AG08396 (cell line): ENCODE measurements at regions not wholly inside any gene's neighbourhood (a gene's known extent, or its start where the extent isn't known, plus 50 kb on each side); places are given as distances from the start of the nearest gene placed in this dataset.
A peak's percentile ranks its signal among the peaks of the same experiment; 100 is the strongest.

Source experiments
- DNase-seq: peaks from one replicate; pipeline ENCODE4 v3.0.0; 2012; ENCODE audit warnings: low spot score, mixed read lengths

DNA sequence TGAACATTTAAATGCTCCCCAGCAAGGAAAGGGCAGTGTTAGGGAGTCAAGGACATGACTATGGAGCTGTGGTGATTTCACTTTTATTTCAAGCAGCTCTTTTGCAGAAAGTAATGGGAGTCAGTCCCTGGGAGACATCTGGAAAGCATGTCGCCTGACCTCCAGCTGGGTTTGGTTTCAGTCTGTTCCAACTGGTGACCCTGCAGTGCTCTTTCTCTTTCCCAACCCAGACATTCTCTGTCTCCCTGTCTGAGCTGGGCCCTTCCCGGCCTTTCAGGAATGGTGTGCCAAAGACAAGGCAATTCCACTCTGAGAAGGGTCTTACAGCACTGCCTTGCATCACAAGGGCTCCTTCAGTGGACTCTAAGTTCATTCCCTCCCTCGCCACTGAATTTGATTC, 323.2 kb downstream of the OSR1 start:
- peak; percentile 40 for DNase-seq

DNA sequence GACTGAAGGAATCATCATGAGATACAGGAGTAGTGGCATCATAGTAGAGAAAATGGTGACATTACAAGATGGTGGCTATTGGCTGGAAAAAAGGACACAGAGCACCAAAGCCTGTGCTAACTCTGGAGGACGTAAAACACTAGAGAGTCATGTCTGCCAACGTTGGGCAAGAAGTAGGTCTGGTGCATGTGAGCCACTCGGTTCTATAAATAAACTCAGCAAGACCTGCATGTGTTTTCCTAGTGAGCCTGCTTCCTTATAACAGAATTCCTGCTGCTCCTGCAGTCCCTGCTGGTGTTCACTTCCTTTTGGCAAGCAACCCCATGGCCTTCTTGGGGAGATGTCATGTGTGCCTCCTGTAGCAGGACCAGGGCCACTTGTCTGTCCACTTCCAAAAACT, 325.2 kb downstream of the OSR1 start:
- DNase-seq: no peak

GRCh38 chr2:19031642-19032041, 326.8 kb downstream of the OSR1 start:
- DNase-seq: no peak

GRCh38 chr2:19029655-19030054, 328.8 kb downstream of the OSR1 start:
- DNase-seq: no peak

DNA sequence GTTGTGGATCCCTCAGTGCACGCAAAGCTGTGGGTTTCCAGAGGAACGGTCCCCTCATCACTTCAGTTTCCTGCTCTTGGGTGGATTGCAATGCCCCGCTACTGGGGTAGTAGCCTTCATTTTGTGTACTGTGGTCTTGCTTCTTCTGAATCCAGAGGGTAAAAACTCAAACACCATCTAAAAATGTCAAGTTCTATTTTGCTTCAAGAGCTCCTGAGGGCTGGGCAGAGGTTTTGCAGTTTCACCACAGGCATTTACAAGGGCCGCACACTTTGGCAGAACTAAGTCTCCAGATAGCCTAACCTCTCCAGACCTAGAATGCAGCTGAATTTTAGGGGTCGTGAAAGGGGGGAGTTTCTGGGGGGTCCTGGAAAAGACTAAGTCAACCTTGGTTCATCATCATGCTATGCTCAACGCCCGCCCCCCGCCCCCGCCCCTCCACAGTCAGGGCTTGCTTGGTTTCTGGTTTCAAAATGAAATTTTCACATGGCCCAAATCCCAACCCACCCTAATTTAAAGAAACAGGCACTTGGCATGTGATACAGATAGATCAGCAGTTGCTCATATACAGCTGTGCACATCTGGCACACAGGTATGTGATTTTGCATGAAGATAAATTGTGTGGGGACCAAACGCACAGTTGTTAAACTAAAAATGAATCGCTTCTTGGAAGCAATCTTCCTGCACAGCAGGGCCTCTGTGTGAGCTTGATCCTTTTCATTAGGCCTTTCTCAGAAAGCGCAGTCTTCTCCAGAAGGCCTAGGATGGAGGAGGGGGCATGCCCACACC, 329.6 kb downstream of the OSR1 start:
- no peak for DNase-seq

GRCh38 chr2:19027626-19028025, 330.8 kb downstream of the OSR1 start:
- DNase-seq: no peak

GRCh38 chr2:19026261-19026660, 332.2 kb downstream of the OSR1 start:
- DNase-seq: no peak

- no peak for DNase-seq
These were observed 336.1 kb downstream of the OSR1 start for GRCh38 chr2:19022334-19022733.

DNA sequence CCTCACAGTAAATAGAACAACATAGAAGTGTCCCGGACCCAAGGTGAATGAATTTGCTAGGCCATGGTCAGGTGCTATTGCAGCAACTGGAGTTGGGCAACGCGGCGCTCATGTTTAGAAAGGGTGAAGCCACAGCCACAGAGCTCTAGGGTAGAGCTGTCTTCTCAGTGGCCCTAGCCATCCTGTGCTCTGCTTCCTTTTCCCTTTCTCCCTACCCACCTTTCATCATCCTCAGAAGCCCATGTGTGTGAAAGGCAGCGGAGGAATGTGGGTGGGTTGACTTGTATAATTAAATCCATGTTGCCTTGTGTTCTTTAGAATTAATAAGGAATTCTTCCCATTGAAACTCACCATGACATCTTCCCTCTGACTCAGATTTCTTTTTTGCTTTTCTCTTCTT, 336.7 kb downstream of the OSR1 start:
- DNase-seq: peak; percentile 32

GRCh38 chr2:19021100-19021476, 337.3 kb downstream of the OSR1 start:
- DNase-seq: peak; percentile 79

- no peak for DNase-seq
These were observed 338.0 kb downstream of the OSR1 start for GRCh38 chr2:19020144-19021099.

GRCh38 chr2:19009510-19009909, 348.9 kb downstream of the OSR1 start:
- no peak for DNase-seq

- DNase-seq: no peak
These were observed 354.9 kb downstream of the OSR1 start for GRCh38 chr2:19003554-19003953.

- no peak for DNase-seq
These were observed 357.6 kb downstream of the OSR1 start for GRCh38 chr2:19000776-19001175.

DNA sequence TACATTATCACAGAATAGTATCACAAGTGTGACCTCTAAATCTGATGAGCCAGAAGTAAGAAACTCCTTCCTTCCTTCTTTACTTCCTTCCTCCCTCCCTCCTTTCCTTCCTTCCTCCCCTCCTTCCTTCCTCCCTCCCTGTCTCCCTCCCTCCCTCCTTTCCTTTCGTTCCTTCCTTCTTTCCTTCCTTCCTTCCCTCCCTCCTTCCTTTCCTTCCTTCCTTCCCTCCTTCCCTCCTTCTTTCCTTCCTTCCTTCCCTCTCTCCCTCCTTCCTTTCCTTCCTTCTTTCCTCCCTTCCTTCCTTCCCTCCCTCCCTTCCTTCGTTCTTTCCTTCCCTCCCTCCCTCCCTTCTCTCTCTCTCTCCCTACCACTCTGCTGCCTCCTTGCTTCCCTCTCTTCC, 359.2 kb downstream of the OSR1 start:
- no peak for DNase-seq

DNA sequence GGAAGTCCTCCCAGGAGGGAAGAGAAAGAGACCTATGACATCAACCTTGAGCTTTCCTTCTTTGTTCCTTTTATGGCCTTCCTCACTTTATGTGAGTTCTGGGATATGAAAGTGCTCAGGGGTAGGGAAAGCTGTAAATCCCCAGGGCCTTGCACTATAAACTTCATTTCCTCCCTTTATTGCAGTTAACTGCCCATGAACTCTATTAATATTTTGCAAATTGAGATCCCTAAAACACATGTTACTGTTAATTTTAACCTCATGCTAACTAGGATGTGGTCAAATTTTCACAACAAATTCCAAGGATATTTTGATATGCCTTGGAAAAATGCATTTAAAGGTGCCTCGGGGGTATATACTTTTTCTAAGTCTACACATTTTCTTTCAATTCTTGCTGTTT, 359.9 kb downstream of the OSR1 start:
- no peak for DNase-seq

- DNase-seq: no peak
These were observed 364.6 kb downstream of the OSR1 start for GRCh38 chr2:18993756-18994338.

DNA sequence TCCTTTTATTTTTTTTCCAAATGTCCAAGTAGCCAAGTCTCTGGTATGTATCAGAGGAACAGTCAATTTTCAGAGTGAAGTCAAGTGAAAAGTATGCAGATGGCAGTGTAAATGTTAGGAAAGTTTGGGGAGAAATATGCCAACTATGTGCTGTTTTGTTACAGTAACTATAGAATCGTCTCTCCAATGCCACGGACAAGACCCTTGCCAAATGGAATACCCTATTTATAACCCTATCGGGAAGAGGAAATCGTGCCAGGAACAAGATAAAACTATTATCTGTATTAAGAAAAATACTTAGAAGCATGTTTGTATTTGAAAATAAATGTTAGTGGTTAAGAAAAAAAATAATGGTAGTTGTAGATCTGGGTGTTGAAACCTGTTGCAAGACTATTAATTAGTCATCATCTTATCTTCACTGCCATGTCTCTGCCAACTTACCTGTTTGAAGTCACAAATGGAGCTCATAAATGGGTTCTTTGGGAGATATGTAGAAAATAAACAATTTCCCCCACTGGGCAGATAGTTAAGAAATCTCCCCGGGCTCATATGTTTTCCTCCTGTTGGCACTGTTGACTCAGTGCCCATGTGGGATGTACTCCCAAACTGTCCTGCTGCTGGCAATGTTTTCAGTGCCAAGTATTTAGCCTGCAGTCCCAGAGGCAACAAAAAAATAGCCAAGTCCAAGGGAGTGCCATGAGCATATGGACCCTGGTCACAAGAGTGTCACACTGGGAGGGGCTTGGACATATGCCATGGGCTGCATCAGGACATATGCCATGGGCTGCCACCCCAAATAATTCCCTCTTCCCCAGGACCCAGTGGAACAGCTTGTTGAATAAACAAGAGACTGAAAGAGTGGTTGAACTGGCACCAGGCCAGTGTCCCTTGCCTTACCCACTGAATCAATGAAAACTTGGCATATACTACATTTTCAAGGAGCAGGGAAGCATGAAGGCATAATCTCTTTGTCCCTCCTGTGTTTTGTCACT, 366.9 kb downstream of the OSR1 start:
- peak; percentile 47 for DNase-seq

- DNase-seq: no peak
These were observed 369.7 kb downstream of the OSR1 start for GRCh38 chr2:18988631-18989232.

DNA sequence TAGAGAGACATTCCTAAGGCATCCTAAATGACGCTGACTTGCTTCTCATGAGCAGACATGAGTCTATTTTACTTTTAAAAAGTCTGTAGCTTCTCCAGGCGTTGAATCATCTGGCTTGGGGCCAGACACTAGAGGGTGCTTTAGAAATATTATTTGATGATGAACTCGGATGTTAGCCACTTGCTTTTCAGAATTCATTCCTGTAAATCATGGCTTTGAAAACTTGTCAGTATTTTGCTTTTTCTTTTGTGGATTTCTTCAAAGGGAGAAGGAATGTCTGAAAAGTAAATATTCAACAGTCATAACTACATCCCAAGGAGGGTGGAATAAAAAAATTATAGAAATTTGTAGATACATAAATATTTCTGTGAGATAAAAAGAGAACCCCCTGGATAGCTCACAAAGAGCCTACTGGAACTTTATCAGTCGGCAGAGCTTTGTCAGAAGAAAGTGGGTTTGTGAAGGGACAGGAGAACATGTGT, 370.8 kb downstream of the OSR1 start:
- DNase-seq: peak; percentile 46

DNA sequence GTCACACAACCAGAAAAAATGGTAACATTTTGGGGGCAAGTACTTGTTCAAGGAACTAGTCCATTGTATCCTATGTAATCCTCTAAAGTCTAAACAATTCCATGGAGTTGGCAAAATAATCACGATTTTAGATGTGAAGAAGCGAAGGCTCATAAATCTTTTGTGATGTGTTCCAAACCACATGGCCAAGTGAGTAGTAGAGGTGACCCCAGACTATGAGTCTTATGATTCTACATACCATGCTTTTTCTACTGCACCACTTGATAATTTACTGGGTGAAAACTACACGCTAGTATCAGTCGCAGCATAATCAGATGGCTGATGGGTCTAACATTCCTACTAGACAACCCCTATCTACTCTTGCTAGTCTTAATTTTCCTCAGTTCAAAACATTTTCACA, 371.4 kb downstream of the OSR1 start:
- DNase-seq: no peak
